Keratinocyte (primary cell): ENCODE measurements at regions not wholly inside any gene's neighbourhood (a gene's known extent, or its start where the extent isn't known, plus 50 kb on each side); places are given as distances from the start of the nearest gene placed in this dataset.

ENCODE experiments used
- DNase-seq: peaks from one replicate; pipeline ENCODE4 v3.0.0-alpha.2; 2011; ENCODE audit warnings: low read depth, missing footprints, low spot score
- FAIRE-seq: peaks from 2 replicates; lab custom pipeline; 2011; peaks lifted over from hg19 to GRCh38; lab: Jason Lieb, UNC
- H2AFZ ChIP-seq: 2 replicates; pipeline ENCODE4 v1.6.0; 2012; ENCODE audit warnings: low read length, control low read depth, inconsistent platforms; ENCODE audit not compliant: control insufficient read depth
- H3K27ac ChIP-seq: 2 replicates; pipeline ENCODE4 v1.5.1; 2011; ENCODE audit warnings: low read length; ENCODE audit not compliant: control insufficient read depth, insufficient read depth
- H3K27me3 ChIP-seq: 3 replicates; pipeline ENCODE4 v1.6.0; 2011; ENCODE audit warnings: low read length; ENCODE audit not compliant: control insufficient read depth, insufficient read depth; ENCODE audit errors: extremely low read depth
- H3K36me3 ChIP-seq, 2 experiments: 2 replicates in 1 of 2; 3 replicates in 1 of 2; pipeline ENCODE4 v1.5.1; 2011; ENCODE audit warnings: low read length in 2 of 2, mild to moderate bottlenecking in 1 of 2; ENCODE audit not compliant: control insufficient read depth in 2 of 2, insufficient read depth in 2 of 2; ENCODE audit errors: extremely low read depth in 1 of 2
- H3K4me1 ChIP-seq: 3 replicates; pipeline ENCODE4 v1.5.1; 2011; ENCODE audit warnings: low read length; ENCODE audit not compliant: control insufficient read depth, insufficient read depth; ENCODE audit errors: extremely low read depth
- H3K4me2 ChIP-seq: 3 replicates; pipeline ENCODE4 v1.6.0; 2011; ENCODE audit warnings: low read depth, low read length; ENCODE audit not compliant: control insufficient read depth, insufficient read depth; ENCODE audit errors: extremely low read depth
- H3K4me3 ChIP-seq, 3 experiments: fragments of 200-600 bp in 1 of 3; sonication (generic) in 1 of 3; 2 replicates in 2 of 3; 3 replicates in 1 of 3; pipeline ENCODE4 v1.5.1; 2011 to 2016; ENCODE audit warnings: low read length in 3 of 3, mild to moderate bottlenecking in 3 of 3, control low read depth in 2 of 3, inconsistent platforms in 1 of 3, low read depth in 1 of 3, mixed read lengths in 1 of 3, mixed run types in 1 of 3, moderate library complexity in 1 of 3; ENCODE audit not compliant: control insufficient read depth in 2 of 3, insufficient read depth in 2 of 3; ENCODE audit errors: extremely low read depth in 1 of 3
- H3K79me2 ChIP-seq: 2 replicates; pipeline ENCODE4 v1.6.0; 2012; ENCODE audit warnings: low read length; ENCODE audit not compliant: control insufficient read depth, insufficient read depth
- H3K9ac ChIP-seq: 3 replicates; pipeline ENCODE4 v1.6.0; 2011; ENCODE audit warnings: low read length; ENCODE audit not compliant: control insufficient read depth, insufficient read depth; ENCODE audit errors: extremely low read depth
- H3K9me1 ChIP-seq: 3 replicates; pipeline ENCODE4 v1.6.0; 2011; ENCODE audit warnings: low read length; ENCODE audit not compliant: control insufficient read depth, insufficient read depth; ENCODE audit errors: extremely low read depth
- H3K9me3 ChIP-seq: 2 replicates; pipeline ENCODE4 v1.5.1; 2012; ENCODE audit warnings: low read depth, low read length; ENCODE audit not compliant: control insufficient read depth
- H4K20me1 ChIP-seq: 3 replicates; pipeline ENCODE4 v1.6.0; 2011; ENCODE audit warnings: low read length; ENCODE audit not compliant: control insufficient read depth, insufficient read depth; ENCODE audit errors: extremely low read depth
- CTCF ChIP-seq, 3 experiments: IDR thresholded peaks in 1 of 3; conservative IDR thresholded peaks in 1 of 3; optimal IDR thresholded peaks in 1 of 3; 2 replicates in 2 of 3; 3 replicates in 1 of 3; pipeline versions ENCODE3 to v1.5.1; 2011; ENCODE audit warnings: low read length in 3 of 3, mild to moderate bottlenecking in 3 of 3, moderate library complexity in 2 of 3, control low read depth in 1 of 3, inconsistent platforms in 1 of 3; ENCODE audit not compliant: insufficient read depth in 2 of 3; ENCODE audit errors: extremely low read depth in 1 of 3
- EZH2 ChIP-seq: IDR thresholded peaks from one replicate; pipeline ENCODE4 v1.6.1; 2012; ENCODE audit warnings: inconsistent platforms, mild to moderate bottlenecking, low read length, moderate library complexity
- dilution Hi-C: fragments of 300-500 bp; cut with MboI; formaldehyde crosslinking; loops from one replicate; pipeline ENCODE4 v1.7.0; 2020; ENCODE audit warnings: low sequenced_read_pairs; ENCODE audit not compliant: extremely low pct_ligation_motif_present

GRCh38 chr13:73993661-73994060 is 140.5 kb downstream of the KLF12 start:
- H3K9me1 ChIP-seq, result no peaks in the 10 kb centered on the region
- H3K4me3 ChIP-seq, result no peak overlapping the region
- no peaks in the 10 kb centered on the region for H3K4me1 ChIP-seq
- H3K27ac ChIP-seq, result no peak overlapping the region
- no peaks in the 10 kb centered on the region for H3K36me3 ChIP-seq
- no peak overlapping the region for H2AFZ ChIP-seq
- dilution Hi-C loops, result no loop called here
- TF ChIP-seq CTCF (optimal IDR thresholded peaks at IDR 0.05 in 1 of 3, IDR thresholded peaks at IDR 0.05 in 1 of 3, conservative IDR thresholded peaks at IDR 0.05 in 1 of 3; ENCODE audit: extremely low read depth in 1 of 3, insufficient read depth in 2 of 3, low read length in 3 of 3), result no peak
- no peak for TF ChIP-seq EZH2
- H3K9me3 ChIP-seq, result no peaks in the 10 kb centered on the region
- H3K9ac ChIP-seq, result no peak overlapping the region
- no peaks in the 10 kb centered on the region for H3K27me3 ChIP-seq
- H3K79me2 ChIP-seq, result no peaks in the 10 kb centered on the region
- H4K20me1 ChIP-seq, result no peaks in the 10 kb centered on the region
- FAIRE-seq, result no peak
- no peak for DNase-seq
- H3K4me2 ChIP-seq, result no peak overlapping the region

- no peak overlapping the region for H2AFZ ChIP-seq
- no peaks in the 10 kb centered on the region for H3K27me3 ChIP-seq
- H3K9ac ChIP-seq, result no peak overlapping the region
- FAIRE-seq, result no peak
- no peak overlapping the region for H3K4me3 ChIP-seq
- dilution Hi-C loops, result no loop called here
- H3K9me1 ChIP-seq, result no peaks in the 10 kb centered on the region
- no peaks in the 10 kb centered on the region for H3K36me3 ChIP-seq
- DNase-seq, result no peak
- no peak overlapping the region for H3K4me2 ChIP-seq
- H3K79me2 ChIP-seq, result no peaks in the 10 kb centered on the region
- no peaks in the 10 kb centered on the region for H4K20me1 ChIP-seq
- no peaks in the 10 kb centered on the region for H3K9me3 ChIP-seq
- no peak overlapping the region for H3K27ac ChIP-seq
- no peak for TF ChIP-seq CTCF (optimal IDR thresholded peaks at IDR 0.05 in 1 of 3, IDR thresholded peaks at IDR 0.05 in 1 of 3, conservative IDR thresholded peaks at IDR 0.05 in 1 of 3; ENCODE audit: extremely low read depth in 1 of 3, insufficient read depth in 2 of 3, low read length in 3 of 3)
- no peak for TF ChIP-seq EZH2
- no peaks in the 10 kb centered on the region for H3K4me1 ChIP-seq
Observed at GRCh38 chr13:73991884-73992283, 142.3 kb downstream of the KLF12 start.
